SK-N-SH treated with all-trans-retinoic acid at 6 μM for 48 hours (cell line): ENCODE measurements at regions not wholly inside any gene's neighbourhood (a gene's known extent, or its start where the extent isn't known, plus 50 kb on each side); places are given as distances from the start of the nearest gene placed in this dataset.

Experiments used
- ATAC-seq: fragments of 200-7000 bp; cut with Tn5 transposase; 3 replicates; pipeline ENCODE4 v1.9.1; 2020; ENCODE audit warnings: mild to moderate bottlenecking, moderate library complexity
- ARNTL ChIP-seq: fragments of 450-650 bp; formaldehyde crosslinking; IDR thresholded peaks from 2 replicates; pipeline ENCODE4 v1.5.0; 2020; ENCODE audit warnings: low read depth, mild to moderate bottlenecking, moderate library complexity, borderline replicate concordance
- BACH2 ChIP-seq: fragments of 250-450 bp; sonication (Bioruptor Pico); IDR thresholded peaks from 2 replicates; pipeline ENCODE4 v1.9.0; 2021; ENCODE audit warnings: mild to moderate bottlenecking, borderline replicate concordance
- CREB5 ChIP-seq: fragments of 250-450 bp; sonication (Bioruptor Pico); IDR thresholded peaks from 2 replicates; pipeline ENCODE4 v1.5.1; 2020; ENCODE audit warnings: low read depth, mild to moderate bottlenecking, moderate library complexity
- CSDC2 ChIP-seq: fragments of 250-450 bp; sonication (Bioruptor Pico); IDR thresholded peaks from 2 replicates; pipeline ENCODE4 v1.5.0; 2020; ENCODE audit warnings: mild to moderate bottlenecking, moderate library complexity
- CSRNP3 ChIP-seq: fragments of 250-450 bp; sonication (Bioruptor Pico); IDR thresholded peaks from 2 replicates; pipeline ENCODE4 v1.5.1; 2021; ENCODE audit warnings: mild to moderate bottlenecking, moderate library complexity
- ISL1 ChIP-seq: fragments of 250-450 bp; sonication (Bioruptor Pico); IDR thresholded peaks from 2 replicates; pipeline ENCODE4 v2.1.2; 2022; ENCODE audit warnings: mild to moderate bottlenecking, moderate library complexity
- OSR1 ChIP-seq: fragments of 250-450 bp; sonication (Bioruptor Pico); IDR thresholded peaks from 2 replicates; pipeline ENCODE4 v1.8.0; 2022; ENCODE audit warnings: moderate library complexity, mild to moderate bottlenecking, inconsistent platforms
- PATZ1 ChIP-seq: fragments of 250-450 bp; sonication (Bioruptor Pico); IDR thresholded peaks from 2 replicates; pipeline ENCODE4 v1.8.0; 2020; ENCODE audit warnings: mild to moderate bottlenecking, moderate library complexity, borderline replicate concordance
- POU6F1 ChIP-seq: fragments of 250-450 bp; sonication (Bioruptor Pico); IDR thresholded peaks from 2 replicates; pipeline ENCODE4 v1.8.0; 2021; ENCODE audit warnings: low read depth, mild to moderate bottlenecking, moderate library complexity, borderline replicate concordance
- PPARA ChIP-seq: fragments of 250-450 bp; sonication (Bioruptor Pico); IDR thresholded peaks from 2 replicates; pipeline ENCODE4 v1.5.0; 2020; ENCODE audit warnings: mild to moderate bottlenecking, borderline replicate concordance
- RARB ChIP-seq: fragments of 250-450 bp; sonication (Bioruptor Pico); IDR thresholded peaks from 2 replicates; pipeline ENCODE4 v1.8.0; 2021; ENCODE audit warnings: mild to moderate bottlenecking, moderate library complexity
- SNAI2 ChIP-seq: fragments of 250-450 bp; sonication (Bioruptor Pico); IDR thresholded peaks from 2 replicates; pipeline ENCODE4 v1.5.0; 2020; ENCODE audit warnings: mild to moderate bottlenecking, moderate library complexity
- TCF4 ChIP-seq: fragments of 250-450 bp; sonication (Bioruptor Pico); IDR thresholded peaks from 2 replicates; pipeline ENCODE4 v1.8.0; 2021; ENCODE audit warnings: mild to moderate bottlenecking, moderate library complexity, borderline replicate concordance
- TOX ChIP-seq: fragments of 250-450 bp; sonication (Bioruptor Pico); IDR thresholded peaks from 2 replicates; pipeline ENCODE4 v1.8.0; 2021; ENCODE audit warnings: mild to moderate bottlenecking, moderate library complexity, borderline replicate concordance
- TSHZ2 ChIP-seq: fragments of 250-450 bp; sonication (Bioruptor Pico); IDR thresholded peaks from 2 replicates; pipeline ENCODE4 v1.5.0; 2020; ENCODE audit warnings: mild to moderate bottlenecking, moderate library complexity
- ZC3H10 ChIP-seq: fragments of 250-450 bp; sonication (Bioruptor Pico); IDR thresholded peaks from 2 replicates; pipeline ENCODE4 v1.5.1; 2021; ENCODE audit warnings: mild to moderate bottlenecking, moderate library complexity
- ZFP3 ChIP-seq: fragments of 250-450 bp; sonication (Bioruptor Pico); IDR thresholded peaks from 2 replicates; pipeline ENCODE4 v1.5.0; 2020; ENCODE audit warnings: mild to moderate bottlenecking, moderate library complexity
- ZNF565 ChIP-seq: fragments of 450-650 bp; formaldehyde crosslinking; conservative IDR thresholded peaks from 2 replicates; pipeline ENCODE4 v1.5.0; 2020; ENCODE audit warnings: low read depth, mild to moderate bottlenecking, moderate library complexity
- ZNF70 ChIP-seq: fragments of 450-650 bp; formaldehyde crosslinking; IDR thresholded peaks from 2 replicates; pipeline ENCODE4 v1.5.0; 2020; ENCODE audit warnings: mild to moderate bottlenecking, moderate library complexity

GRCh38 chr9:113755433-113755832 is 120.7 kb upstream of the ZNF618 start:
- no peak for ATAC-seq
- TF ChIP-seq TCF4 (CRISPR knock-in tag) (no peak), RARB (CRISPR knock-in tag) (no peak), TSHZ2 (CRISPR knock-in tag) (no peak), ISL1 (CRISPR knock-in tag) (no peak), ZNF565 (CRISPR knock-in tag) (no peak), ARNTL (CRISPR knock-in tag) (no peak), POU6F1 (CRISPR knock-in tag) (no peak), ZNF70 (CRISPR knock-in tag) (no peak), OSR1 (CRISPR knock-in tag) (no peak), CSRNP3 (CRISPR knock-in tag) (no peak), PPARA (CRISPR knock-in tag) (no peak)

GRCh38 chr9:113756476-113757192 is 119.5 kb upstream of the ZNF618 start:
- no peak for TF ChIP-seq ZC3H10
- TF ChIP-seq RARB (CRISPR knock-in tag), result no peak
- TF ChIP-seq TOX, result no peak
- TF ChIP-seq ZFP3 (CRISPR knock-in tag), result no peak
- TF ChIP-seq SNAI2 (CRISPR knock-in tag), result no peak
- TF ChIP-seq CSDC2 (CRISPR knock-in tag), result no peak
- TF ChIP-seq ARNTL (CRISPR knock-in tag), result no peak
- no peak for TF ChIP-seq ISL1 (CRISPR knock-in tag)
- ATAC-seq, result no peak

- no peak for TF ChIP-seq TCF4 (CRISPR knock-in tag)
- TF ChIP-seq CSRNP3 (CRISPR knock-in tag), result no peak
- no peak for TF ChIP-seq OSR1 (CRISPR knock-in tag)
- TF ChIP-seq ZFP3 (CRISPR knock-in tag), result no peak
- no peak for TF ChIP-seq ISL1 (CRISPR knock-in tag)
- TF ChIP-seq, all 23 proteins: peak for 0
- ATAC-seq, result no peak
These were observed 112.7 kb upstream of the ZNF618 start for GRCh38 chr9:113763429-113763828.

- no peak for ATAC-seq
- TF ChIP-seq PATZ1 (CRISPR knock-in tag) (no peak), BACH2 (CRISPR knock-in tag) (no peak), CREB5 (CRISPR knock-in tag) (no peak), ZC3H10 (no peak), ARNTL (CRISPR knock-in tag) (no peak), TSHZ2 (CRISPR knock-in tag) (no peak), TOX (no peak), SNAI2 (CRISPR knock-in tag) (no peak)
These were observed 111.5 kb upstream of the ZNF618 start for GRCh38 chr9:113764572-113764971.
